ENCODE measurements at regions not wholly inside any gene's neighbourhood (a gene's known extent, or its start where the extent isn't known, plus 50 kb on each side); places are given as distances from the start of the nearest gene placed in this dataset.

DNA sequence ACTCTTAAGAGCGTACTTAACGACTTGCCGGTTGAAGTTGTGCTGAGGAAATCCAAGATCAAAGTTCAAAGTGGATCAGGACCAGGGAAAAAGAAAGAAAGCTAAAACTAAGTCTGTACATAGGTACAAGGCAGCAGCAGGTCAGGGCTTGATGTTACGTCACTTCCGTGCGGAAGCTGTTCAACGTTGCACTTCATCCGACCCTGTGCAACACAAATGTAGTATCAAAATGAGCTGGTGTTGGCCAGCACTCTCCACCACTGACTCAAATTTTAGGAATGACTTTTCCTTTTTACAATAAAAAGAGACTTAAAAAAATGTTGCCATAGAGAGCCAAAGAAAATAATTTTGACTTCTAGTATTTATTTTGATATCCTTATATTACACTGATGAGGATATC, 1315.4 kb downstream of the EFNB2 start:
- DNase-seq (ENCODE audit: low spot score) = no peak
- ATAC-seq (ENCODE audit: low FRiP score) = no peak
- TF ChIP-seq, protein P1, sequence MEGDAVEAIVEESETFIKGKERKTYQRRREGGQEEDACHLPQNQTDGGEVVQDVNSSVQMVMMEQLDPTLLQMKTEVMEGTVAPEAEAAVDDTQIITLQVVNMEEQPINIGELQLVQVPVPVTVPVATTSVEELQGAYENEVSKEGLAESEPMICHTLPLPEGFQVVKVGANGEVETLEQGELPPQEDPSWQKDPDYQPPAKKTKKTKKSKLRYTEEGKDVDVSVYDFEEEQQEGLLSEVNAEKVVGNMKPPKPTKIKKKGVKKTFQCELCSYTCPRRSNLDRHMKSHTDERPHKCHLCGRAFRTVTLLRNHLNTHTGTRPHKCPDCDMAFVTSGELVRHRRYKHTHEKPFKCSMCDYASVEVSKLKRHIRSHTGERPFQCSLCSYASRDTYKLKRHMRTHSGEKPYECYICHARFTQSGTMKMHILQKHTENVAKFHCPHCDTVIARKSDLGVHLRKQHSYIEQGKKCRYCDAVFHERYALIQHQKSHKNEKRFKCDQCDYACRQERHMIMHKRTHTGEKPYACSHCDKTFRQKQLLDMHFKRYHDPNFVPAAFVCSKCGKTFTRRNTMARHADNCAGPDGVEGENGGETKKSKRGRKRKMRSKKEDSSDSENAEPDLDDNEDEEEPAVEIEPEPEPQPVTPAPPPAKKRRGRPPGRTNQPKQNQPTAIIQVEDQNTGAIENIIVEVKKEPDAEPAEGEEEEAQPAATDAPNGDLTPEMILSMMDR (IDR thresholded peaks at IDR 0.05) = no peak

DNA sequence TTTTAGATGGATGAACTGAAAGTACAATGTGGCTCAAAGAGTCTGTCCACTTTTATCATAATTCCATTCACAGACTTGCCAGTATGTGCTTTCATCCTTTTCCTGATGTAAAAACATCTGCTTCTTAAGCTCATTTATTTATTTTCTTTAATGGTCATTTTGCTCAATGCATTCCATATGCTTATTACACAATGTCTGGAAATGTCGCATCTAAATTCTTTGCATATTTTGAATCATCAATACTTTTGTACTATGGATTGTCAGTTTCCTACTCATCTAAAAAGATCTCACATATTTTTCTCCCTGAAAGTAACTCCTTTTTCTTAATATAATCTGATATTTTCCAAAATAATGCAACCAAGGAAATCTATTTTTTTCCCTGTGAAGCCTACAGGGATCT, 1315.8 kb downstream of the EFNB2 start:
- no peak for ATAC-seq (ENCODE audit: low FRiP score)
- TF ChIP-seq, protein P1 (IDR thresholded peaks at IDR 0.05) = no peak
- DNase-seq (ENCODE audit: low spot score) = no peak

DNA sequence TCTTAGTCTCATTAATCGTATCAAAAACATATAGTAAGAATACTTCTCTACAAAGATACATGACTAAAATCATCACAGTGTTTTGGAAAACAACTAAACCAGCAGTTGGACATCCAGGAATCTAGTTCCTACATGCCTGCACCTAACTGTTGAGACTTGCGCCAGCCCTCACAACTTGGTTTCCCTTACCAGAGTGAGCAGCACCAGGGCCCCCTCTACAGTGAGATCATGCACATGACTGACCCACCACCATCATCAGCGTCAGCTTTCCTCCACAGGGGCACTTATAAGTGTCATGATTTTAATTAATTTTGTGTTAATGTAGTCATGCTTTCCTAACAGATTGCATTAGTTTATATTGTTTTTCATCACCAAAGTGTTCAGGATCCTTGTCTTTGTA, 1322.0 kb downstream of the EFNB2 start:
- no peak for ATAC-seq (ENCODE audit: low FRiP score)
- TF ChIP-seq, protein P1 (IDR thresholded peaks at IDR 0.05) = no peak
- DNase-seq (ENCODE audit: low spot score) = no peak

DNA sequence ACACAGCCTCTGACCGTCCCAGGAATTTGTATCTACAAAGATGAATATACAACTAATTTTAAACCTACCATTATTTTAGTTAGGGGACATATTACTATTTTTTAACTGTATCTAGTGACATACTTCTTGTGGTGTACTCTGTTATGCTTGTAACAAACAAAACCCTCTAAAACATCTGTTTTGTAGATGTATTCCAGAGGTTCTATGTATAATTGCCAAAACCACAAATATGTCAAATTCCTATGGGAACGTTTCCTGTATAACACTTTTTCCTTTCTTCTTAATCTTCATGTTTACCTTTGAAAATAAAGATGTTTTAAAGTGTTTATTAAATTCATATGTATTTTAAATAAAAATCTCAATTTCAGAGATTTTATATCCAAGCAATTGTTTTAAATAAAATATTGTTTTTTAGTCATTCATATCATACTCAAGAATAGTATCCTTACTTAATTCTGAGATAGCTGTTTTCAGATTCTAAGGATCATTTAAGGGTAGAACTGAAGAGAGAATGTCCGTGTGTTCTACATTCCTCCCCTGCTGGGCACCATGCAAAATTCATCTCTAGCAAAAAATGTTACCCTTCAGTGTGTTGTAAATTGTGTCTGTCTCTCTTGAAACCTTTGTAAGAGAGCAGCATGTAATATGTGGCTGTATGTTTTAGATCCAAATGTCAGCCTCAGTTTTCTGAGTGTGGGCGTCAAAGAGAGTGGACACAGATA, 1327.7 kb downstream of the EFNB2 start:
- DNase-seq (ENCODE audit: low spot score) (no peak), ATAC-seq (ENCODE audit: low FRiP score) (no peak)
- TF ChIP-seq, protein P1 (IDR thresholded peaks at IDR 0.05) = no peak

DNA sequence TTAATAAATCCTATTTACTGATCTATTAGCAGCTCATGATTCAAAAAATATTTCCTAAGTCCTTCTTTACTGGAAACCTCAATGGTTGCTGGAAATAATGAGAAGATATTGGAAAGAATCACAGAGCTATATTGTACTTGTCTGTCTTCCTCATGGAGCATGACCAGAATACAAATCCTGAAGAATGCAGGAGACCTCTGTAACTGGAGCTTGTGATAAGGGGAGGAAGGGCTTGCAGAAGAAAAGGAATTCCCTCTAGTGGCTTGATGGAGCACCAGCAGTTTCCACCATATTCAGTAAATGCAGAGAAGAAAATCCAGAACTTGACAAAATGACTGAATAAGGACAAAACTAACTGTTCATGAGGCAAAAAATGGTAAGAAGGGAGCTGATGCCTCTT, 1333.1 kb downstream of the EFNB2 start:
- DNase-seq (ENCODE audit: low spot score) = no peak
- no peak for ATAC-seq (ENCODE audit: low FRiP score)
- TF ChIP-seq, protein P1 (IDR thresholded peaks at IDR 0.05) = no peak

DNA sequence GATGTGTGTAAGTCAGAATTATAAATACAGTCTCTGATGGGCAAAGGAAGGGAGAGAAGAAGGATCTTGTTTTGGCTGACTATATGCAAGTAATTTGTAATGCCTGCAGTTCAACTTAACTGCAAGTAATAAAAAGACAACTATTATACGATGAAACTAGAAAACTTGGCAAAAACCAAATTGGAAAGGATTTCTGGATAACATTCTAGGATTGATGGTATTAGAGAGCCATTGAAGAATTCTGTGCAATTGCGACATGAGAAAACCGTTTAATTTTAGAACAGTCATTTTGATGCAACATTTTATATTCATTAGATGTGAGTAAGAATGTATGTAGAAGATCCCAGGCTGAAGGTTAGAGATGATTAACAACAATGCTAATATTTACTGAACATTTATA, 1334.1 kb downstream of the EFNB2 start:
- ATAC-seq (ENCODE audit: low FRiP score) (no peak), DNase-seq (ENCODE audit: low spot score) (no peak)
- TF ChIP-seq, protein P1 (IDR thresholded peaks at IDR 0.05) = no peak

DNA sequence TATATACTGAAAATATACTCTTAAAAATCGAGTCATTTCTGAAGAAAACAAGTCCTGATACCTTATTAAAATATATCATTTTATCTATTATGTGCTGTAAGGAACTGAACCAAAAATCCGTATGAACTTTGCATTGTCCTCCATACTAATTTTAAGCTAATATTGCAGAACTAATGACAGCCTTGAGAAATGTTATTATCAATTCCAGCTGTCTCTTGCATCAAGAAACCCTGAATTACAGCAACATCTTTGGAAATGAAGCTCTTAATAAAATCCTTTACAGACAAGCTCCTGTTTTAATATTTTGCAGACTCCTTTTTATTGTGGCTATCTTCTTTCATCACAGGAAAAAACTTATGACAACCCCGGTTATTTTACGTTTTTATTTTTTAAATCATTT, 1335.3 kb downstream of the EFNB2 start:
- TF ChIP-seq, protein P1 (IDR thresholded peaks at IDR 0.05) = no peak
- no peak for DNase-seq (ENCODE audit: low spot score)
- ATAC-seq (ENCODE audit: low FRiP score) = no peak

All from omental fat pad (tissue), 3 donors.